Transverse colon (tissue), 4 donors: ENCODE measurements at regions not wholly inside any gene's neighbourhood (a gene's known extent, or its start where the extent isn't known, plus 50 kb on each side); places are given as distances from the start of the nearest gene placed in this dataset.

Source experiments
- DNase-seq: peaks from one replicate; pipeline ENCODE4 v3.0.0-alpha.2; 2019
- H3K27ac ChIP-seq, 4 donors: fragments of 200-600 bp; sonication (generic); 2 replicates each; pipeline ENCODE4 v1.5.1; 2016 to 2018; ENCODE audit warnings: inconsistent platforms in 4 of 4
- H3K27me3 ChIP-seq: fragments of 200-600 bp; sonication (generic); 2 replicates; pipeline ENCODE4 v1.5.1; 2017; ENCODE audit warnings: inconsistent platforms
- H3K36me3 ChIP-seq, 4 donors: fragments of 200-600 bp; sonication (generic); 2 replicates each; pipeline ENCODE4 v1.5.1; 2017 to 2019; ENCODE audit warnings: inconsistent platforms in 4 of 4
- H3K4me1 ChIP-seq, 4 donors: fragments of 200-600 bp; sonication (generic); 2 replicates each; pipeline ENCODE4 v1.5.1; 2017 to 2020; ENCODE audit warnings: inconsistent platforms in 4 of 4
- H3K4me3 ChIP-seq, 4 donors: fragments of 200-600 bp; sonication (generic); 1 replicate in 1 of 4; 2 replicates in 3 of 4; pipeline versions ENCODE4 v1.5.1 to v1.6.1; 2017 to 2019; ENCODE audit warnings: inconsistent platforms in 4 of 4
- H3K9me3 ChIP-seq, 2 donors: fragments of 200-600 bp; sonication (generic); 2 replicates each; pipeline ENCODE4 v1.5.1; 2017 to 2019; ENCODE audit warnings: inconsistent platforms in 2 of 2
- EP300 ChIP-seq: sonication (generic); formaldehyde crosslinking; IDR thresholded peaks from one replicate; pipeline ENCODE4 v1.6.1; 2017; ENCODE audit warnings: antibody characterized with exemption, low read depth
- POLR2A ChIP-seq: fragments of 450-650 bp; IDR thresholded peaks from one replicate; pipeline ENCODE4 v1.6.1; 2016; ENCODE audit warnings: antibody characterized with exemption, mild to moderate bottlenecking, moderate library complexity
- POLR2AphosphoS5 ChIP-seq, 3 donors: sonication (generic); formaldehyde crosslinking; IDR thresholded peaks; one replicate each; pipeline ENCODE4 v1.6.1; 2016; ENCODE audit warnings: antibody characterized with exemption in 3 of 3
- WGBS, 2 donors: methylation state at CpG; one replicate each; pipeline ENCODE4 v1.1.5; 2018; ENCODE audit warnings: low coverage in 1 of 2; 5-methylcytosine and 5-hydroxymethylcytosine counted together
- in situ Hi-C, 4 donors: fragments of 200-750 bp; cut with MboI; loops; one replicate each; pipeline versions ENCODE4 v1.15.0 to v1.15.1; 2017; ENCODE audit warnings: low sequenced_read_pairs in 3 of 4, low pct_ligation_motif_present in 1 of 4, low pct_unique_long_range_greater_than_20kb in 1 of 4
- intact Hi-C: fragments of 100-400 bp; cut with DNase I; formaldehyde crosslinking; loops from one replicate; pipeline ENCODE4 v1.15.1; 2023; ENCODE audit warnings: low total_unique reads
- TF ChIP-seq, protein P1 (sequence below), 5 experiments: fragments of 200-600 bp in 3 of 5; fragments of 450-650 bp in 2 of 5; sonication (generic) in 3 of 5; IDR thresholded peaks; 1 replicate in 2 of 5; 2 replicates in 3 of 5; pipeline ENCODE4 v1.5.1; 2016 to 2017; ENCODE audit warnings: antibody characterized with exemption in 5 of 5, inconsistent platforms in 3 of 5, mild to moderate bottlenecking in 2 of 5, moderate library complexity in 1 of 5

DNA sequence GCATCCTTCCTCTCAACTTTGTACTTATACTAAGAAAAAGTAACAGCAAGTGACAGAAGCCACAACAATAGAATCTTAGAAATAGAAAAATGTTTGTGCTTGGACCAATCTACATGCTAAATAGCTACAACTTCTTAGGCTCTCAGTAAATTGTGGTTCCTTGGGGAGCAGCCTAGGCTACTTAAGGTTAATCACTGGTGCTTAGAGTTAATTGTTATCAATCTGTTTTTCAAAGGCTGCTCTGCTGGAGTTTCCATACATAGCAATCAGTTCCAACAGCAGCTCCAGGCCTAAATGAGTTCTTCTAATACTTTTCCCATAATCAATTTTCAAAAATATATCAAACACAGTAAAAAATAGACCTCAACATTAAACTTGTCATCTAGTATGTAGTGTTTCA is 571.4 kb downstream of the EPHA7 start:
- DNase-seq, result no peak
- intact Hi-C loops (no loop called here), in situ Hi-C loops (no loop called here)
- H3K4me3 ChIP-seq, result no peak overlapping the region
- H3K27me3 ChIP-seq, result no peaks in the 10 kb centered on the region
- H3K4me1 ChIP-seq, result no peaks in the 10 kb centered on the region
- TF ChIP-seq POLR2AphosphoS5 (IDR thresholded peaks at IDR 0.05), result no peak
- no peak for TF ChIP-seq POLR2A
- no peak for TF ChIP-seq EP300
- TF ChIP-seq, protein P1, sequence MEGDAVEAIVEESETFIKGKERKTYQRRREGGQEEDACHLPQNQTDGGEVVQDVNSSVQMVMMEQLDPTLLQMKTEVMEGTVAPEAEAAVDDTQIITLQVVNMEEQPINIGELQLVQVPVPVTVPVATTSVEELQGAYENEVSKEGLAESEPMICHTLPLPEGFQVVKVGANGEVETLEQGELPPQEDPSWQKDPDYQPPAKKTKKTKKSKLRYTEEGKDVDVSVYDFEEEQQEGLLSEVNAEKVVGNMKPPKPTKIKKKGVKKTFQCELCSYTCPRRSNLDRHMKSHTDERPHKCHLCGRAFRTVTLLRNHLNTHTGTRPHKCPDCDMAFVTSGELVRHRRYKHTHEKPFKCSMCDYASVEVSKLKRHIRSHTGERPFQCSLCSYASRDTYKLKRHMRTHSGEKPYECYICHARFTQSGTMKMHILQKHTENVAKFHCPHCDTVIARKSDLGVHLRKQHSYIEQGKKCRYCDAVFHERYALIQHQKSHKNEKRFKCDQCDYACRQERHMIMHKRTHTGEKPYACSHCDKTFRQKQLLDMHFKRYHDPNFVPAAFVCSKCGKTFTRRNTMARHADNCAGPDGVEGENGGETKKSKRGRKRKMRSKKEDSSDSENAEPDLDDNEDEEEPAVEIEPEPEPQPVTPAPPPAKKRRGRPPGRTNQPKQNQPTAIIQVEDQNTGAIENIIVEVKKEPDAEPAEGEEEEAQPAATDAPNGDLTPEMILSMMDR (IDR thresholded peaks at IDR 0.05), result no peak
- H3K9me3 ChIP-seq, result no peaks in the 10 kb centered on the region
- H3K36me3 ChIP-seq, result no peaks in the 10 kb centered on the region
- no peak overlapping the region for H3K27ac ChIP-seq

DNA sequence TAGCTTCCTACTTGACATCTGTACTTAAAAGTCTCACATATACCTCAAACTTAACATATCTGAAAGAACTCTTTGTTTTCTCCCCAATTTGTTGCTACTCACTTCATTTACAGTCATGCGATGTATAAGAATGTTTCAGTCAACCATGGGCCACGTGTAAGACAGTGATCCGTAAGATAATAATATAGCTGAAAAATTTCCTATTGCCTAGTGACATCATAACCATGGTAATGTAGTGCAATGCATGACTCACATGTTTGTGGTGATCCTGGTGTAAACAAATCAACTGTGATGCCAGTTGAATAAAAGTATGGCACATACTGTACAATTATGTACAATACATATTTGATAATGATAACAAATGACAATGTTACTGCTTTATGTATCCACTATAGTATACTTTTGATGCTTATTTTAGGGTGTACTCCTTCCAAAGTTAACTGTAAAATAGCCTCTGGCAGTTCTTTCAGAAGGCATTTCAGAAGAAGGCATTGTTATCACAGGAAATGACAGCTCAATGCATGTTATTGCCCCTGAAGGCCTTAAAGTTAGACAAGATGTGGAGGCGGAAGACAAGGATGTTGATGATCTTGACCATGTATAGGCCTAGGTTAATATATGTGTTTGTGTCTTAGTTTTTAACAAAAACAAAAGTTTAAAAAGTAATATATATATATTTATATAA is 579.0 kb downstream of the EPHA7 start:
- in situ Hi-C loops (no loop called here), intact Hi-C loops (no loop called here)
- 64 to 72% methylated on average over 4 of the region's 4 CpGs for WGBS, 2 donors

DNA sequence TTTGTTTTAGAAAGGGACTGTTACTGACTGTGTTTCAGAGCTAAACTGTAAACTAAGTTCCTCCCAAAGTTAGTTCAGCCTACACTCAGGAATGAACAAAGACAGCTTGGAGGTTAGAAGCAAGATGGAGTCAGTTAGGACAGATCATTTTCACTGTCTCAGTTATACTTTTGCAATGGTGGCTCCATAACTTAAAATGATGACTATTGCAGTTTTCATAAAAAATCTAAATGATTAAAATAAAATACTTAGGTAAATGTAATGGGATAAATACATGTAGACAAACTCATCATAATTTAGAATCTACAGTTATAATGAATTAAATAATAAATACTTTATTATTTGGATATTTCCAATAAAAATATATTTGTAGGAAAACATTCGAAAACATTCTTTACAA is 590.6 kb downstream of the EPHA7 start:
- TF ChIP-seq EP300 (no peak), POLR2AphosphoS5 (IDR thresholded peaks at IDR 0.05) (no peak), POLR2A (no peak)
- TF ChIP-seq, protein P1 (IDR thresholded peaks at IDR 0.05), result no peak
- Histone ChIP-seq H3K36me3 (no peaks in the 10 kb centered on the region), H3K4me3 (no peak overlapping the region), H3K4me1 (no peaks in the 10 kb centered on the region), H3K27me3 (no peaks in the 10 kb centered on the region), H3K9me3 (no peaks in the 10 kb centered on the region), H3K27ac (no peak overlapping the region)
- WGBS, 2 donors, result 86 to 95% methylated on average over 1 of the region's 1 CpG
- no peak for DNase-seq
- intact Hi-C loops (no loop called here), in situ Hi-C loops (no loop called here)

More for the DNA sequence above, 579.0 kb downstream of the EPHA7 start:
- Histone ChIP-seq H3K4me3 (no peak overlapping the region), H3K4me1 (no peaks in the 10 kb centered on the region), H3K9me3 (no peaks in the 10 kb centered on the region), H3K27ac (no peak overlapping the region), H3K36me3 (no peaks in the 10 kb centered on the region), H3K27me3 (no peaks in the 10 kb centered on the region)
- no peak for DNase-seq
- no peak for TF ChIP-seq POLR2AphosphoS5 (IDR thresholded peaks at IDR 0.05)
- TF ChIP-seq EP300, result no peak
- no peak for TF ChIP-seq POLR2A
- TF ChIP-seq, protein P1 (IDR thresholded peaks at IDR 0.05), result no peak

DNA sequence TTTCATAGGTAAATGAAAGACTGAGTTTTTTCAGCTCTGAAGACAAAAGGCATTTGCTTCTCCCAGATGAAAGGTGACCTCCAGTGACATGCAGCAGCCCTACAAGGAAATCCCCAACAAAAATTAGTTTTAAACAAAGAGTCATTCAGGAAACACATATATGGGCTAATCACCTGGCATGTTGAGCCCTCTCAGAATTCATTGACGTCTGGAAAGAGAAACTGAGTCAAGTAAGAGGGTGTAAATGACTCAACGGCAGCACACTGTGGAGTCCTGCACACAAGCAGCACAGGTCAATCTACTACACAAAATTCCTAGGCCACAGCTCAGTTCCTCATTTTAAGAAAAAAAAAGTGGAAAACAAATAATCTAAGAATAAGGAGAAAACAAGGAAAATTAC is 592.3 kb downstream of the EPHA7 start:
- intact Hi-C loops, result no loop called here
- in situ Hi-C loops, result no loop called here
- H3K9me3 ChIP-seq, result no peaks in the 10 kb centered on the region
- H3K4me3 ChIP-seq, result no peak overlapping the region
- no peak for TF ChIP-seq POLR2A
- no peak for TF ChIP-seq POLR2AphosphoS5 (IDR thresholded peaks at IDR 0.05)
- TF ChIP-seq, protein P1 (IDR thresholded peaks at IDR 0.05), result no peak
- no peak for TF ChIP-seq EP300
- H3K4me1 ChIP-seq, result no peaks in the 10 kb centered on the region
- 40 to 65% methylated on average over 2 of the region's 2 CpGs for WGBS, 2 donors
- H3K36me3 ChIP-seq, result no peaks in the 10 kb centered on the region
- H3K27me3 ChIP-seq, result no peaks in the 10 kb centered on the region
- no peak overlapping the region for H3K27ac ChIP-seq
- no peak for DNase-seq
